GM12878 (cell line): ENCODE measurements at regions not wholly inside any gene's neighbourhood (a gene's known extent, or its start where the extent isn't known, plus 50 kb on each side); places are given as distances from the start of the nearest gene placed in this dataset.

Source experiments
- ATAC-seq: fragments of 200-7000 bp; cut with Tn5 transposase; 3 replicates; pipeline ENCODE4 v1.9.1; 2020; ENCODE audit warnings: mild to moderate bottlenecking, moderate library complexity
- BruUV-seq: library from RNA; stranded (reverse); fragments of 400-500 nt; replicated peaks from 2 replicates; lab custom pipeline; 2021; lab: Mats Ljungman, UMichigan
- CTCF ChIA-PET: fragments of 300-600 bp; sonication (Branson Sonifier 250); formaldehyde crosslinking; extraction: SDS; loops from one replicate; lab custom pipeline; 2021; ENCODE audit warnings: inconsistent platforms; lab: Yijun Ruan, JAX
- POLR2A ChIA-PET: fragments of 350-600 bp; formaldehyde crosslinking; extraction: SDS; loops from one replicate; lab custom pipeline; 2021; ENCODE audit warnings: inconsistent platforms; lab: Charles Lee
- RAD21 ChIA-PET: fragments of 300-600 bp; sonication (Branson Sonifier 250); formaldehyde crosslinking; loops from one replicate; lab custom pipeline; 2023; ENCODE audit warnings: antibody characterized with exemption; ENCODE audit not compliant: unreplicated experiment; lab: Charles Lee
- SMC1A ChIA-PET: fragments of 300-600 bp; sonication (Branson Sonifier 250); formaldehyde crosslinking; loops from one replicate; lab custom pipeline; 2023; ENCODE audit not compliant: unreplicated experiment, uncharacterized antibody; lab: Charles Lee
- DNase-seq: peaks from one replicate; pipeline ENCODE4 v3.0.0-alpha.2; 2011; ENCODE audit warnings: low read depth, low spot score
- FAIRE-seq: peaks from 3 replicates; lab custom pipeline; 2011; peaks lifted over from hg19 to GRCh38; lab: Jason Lieb, UNC
- H2AFZ ChIP-seq: 2 replicates; pipeline ENCODE4 v1.6.0; 2011; ENCODE audit warnings: low read depth, low read length, control low read depth; ENCODE audit not compliant: control insufficient read depth
- H3K27ac ChIP-seq: 2 replicates; pipeline ENCODE4 v1.5.1; 2011; ENCODE audit warnings: control low read depth; ENCODE audit not compliant: control insufficient read depth, insufficient read depth
- H3K27me3 ChIP-seq, 2 experiments: replicated peaks in 1 of 2; 2 replicates each; pipeline versions ENCODE4 v1.6.0 to v1.6.1; 2011; ENCODE audit warnings: low read length in 1 of 2; ENCODE audit not compliant: control insufficient read depth in 2 of 2, insufficient read depth in 2 of 2
- H3K36me3 ChIP-seq, 2 experiments: 2 replicates each; pipeline ENCODE4 v1.5.1; 2011; ENCODE audit warnings: low read length in 1 of 2; ENCODE audit not compliant: control insufficient read depth in 2 of 2, insufficient read depth in 2 of 2
- H3K4me1 ChIP-seq: 2 replicates; pipeline ENCODE4 v1.6.1; 2011; ENCODE audit warnings: mild to moderate bottlenecking, low read length, moderate library complexity, mixed read lengths; ENCODE audit not compliant: control insufficient read depth, insufficient read depth
- H3K4me2 ChIP-seq: 2 replicates; pipeline ENCODE4 v1.6.0; 2011; ENCODE audit warnings: control low read depth; ENCODE audit not compliant: control insufficient read depth, insufficient read depth
- H3K4me3 ChIP-seq: fragments of 200-600 bp; sonication (generic); 2 replicates; pipeline ENCODE4 v1.5.1; 2016
- H3K79me2 ChIP-seq: 2 replicates; pipeline ENCODE4 v1.6.0; 2011; ENCODE audit warnings: low read length; ENCODE audit not compliant: control insufficient read depth, insufficient read depth
- H3K9ac ChIP-seq: 2 replicates; pipeline ENCODE4 v1.8.0; 2011; ENCODE audit warnings: low read length, control low read depth, mixed read lengths; ENCODE audit not compliant: control insufficient read depth, insufficient read depth
- H3K9me3 ChIP-seq: replicated peaks from 3 replicates; pipeline ENCODE4 v1.5.1; 2011; ENCODE audit warnings: mild to moderate bottlenecking, low read length; ENCODE audit not compliant: control insufficient read depth, insufficient read depth
- H4K20me1 ChIP-seq: 2 replicates; pipeline ENCODE4 v1.6.0; 2011; ENCODE audit not compliant: control insufficient read depth, insufficient read depth
- BCL3 ChIP-seq: IDR thresholded peaks from 2 replicates; pipeline ENCODE4 v1.6.1; 2011; ENCODE audit warnings: borderline replicate concordance, low read depth, mild to moderate bottlenecking, moderate library complexity, low read length; ENCODE audit not compliant: insufficient read depth, poor library complexity, severe bottlenecking
- CHD2 ChIP-seq: IDR thresholded peaks from 2 replicates; pipeline ENCODE4 v1.6.1; 2011; ENCODE audit warnings: low read depth, low read length, improper control_type of control experiment, borderline replicate concordance
- CREB1 ChIP-seq: IDR thresholded peaks from 2 replicates; pipeline ENCODE4 v1.6.1; 2012; ENCODE audit warnings: low read depth, mild to moderate bottlenecking, inconsistent platforms
- HDGF ChIP-seq: fragments of 450-650 bp; IDR thresholded peaks from 2 replicates; pipeline ENCODE4 v1.6.1; 2016; ENCODE audit warnings: antibody characterized with exemption
- KAT2A ChIP-seq: conservative IDR thresholded peaks from 2 replicates; pipeline ENCODE4 v1.6.1; 2011; ENCODE audit warnings: low read depth, low read length; ENCODE audit not compliant: control insufficient read depth
- MEF2A ChIP-seq: IDR thresholded peaks from 2 replicates; pipeline ENCODE4 v1.6.1; 2011; ENCODE audit warnings: low read depth, mild to moderate bottlenecking, low read length, moderate library complexity; ENCODE audit not compliant: insufficient read depth
- MEF2B ChIP-seq: fragments of 450-650 bp; IDR thresholded peaks from 2 replicates; pipeline ENCODE4 v1.6.1; 2018; ENCODE audit warnings: mild to moderate bottlenecking, moderate library complexity; ENCODE audit not compliant: partially characterized antibody, poor library complexity, severe bottlenecking
- MXI1 ChIP-seq: fragments of 150-350 bp; IDR thresholded peaks from 2 replicates; pipeline ENCODE4 v1.6.1; 2011; ENCODE audit warnings: low read depth, mild to moderate bottlenecking, inconsistent platforms, low read length, improper control_type of control experiment
- MYB ChIP-seq: fragments of 150-350 bp; IDR thresholded peaks from 2 replicates; pipeline ENCODE4 v1.6.1; 2014; ENCODE audit warnings: mild to moderate bottlenecking, low read depth, low read length, borderline replicate concordance
- MYC ChIP-seq: IDR thresholded peaks from 2 replicates; pipeline ENCODE4 v1.6.1; 2011; ENCODE audit warnings: mild to moderate bottlenecking, low read length, moderate library complexity, inconsistent platforms; ENCODE audit not compliant: insufficient read depth, insufficient replicate concordance, insufficient read length, severe bottlenecking
- NBN ChIP-seq: fragments of 450-650 bp; IDR thresholded peaks from 2 replicates; pipeline ENCODE4 v1.6.1; 2016
- NFIC ChIP-seq: IDR thresholded peaks from 2 replicates; pipeline ENCODE4 v1.6.1; 2012; ENCODE audit warnings: low read depth, mild to moderate bottlenecking, inconsistent platforms, low read length, moderate library complexity
- PBX3 ChIP-seq: IDR thresholded peaks from 2 replicates; pipeline ENCODE4 v1.6.1; 2011; ENCODE audit warnings: mild to moderate bottlenecking, low read depth, low read length, moderate library complexity; ENCODE audit not compliant: insufficient replicate concordance
- SMAD5 ChIP-seq: IDR thresholded peaks from 2 replicates; pipeline ENCODE4 v1.6.1; 2016; ENCODE audit warnings: antibody characterized with exemption, low read depth
- WGBS: methylation state at CpG from one replicate; pipeline ENCODE4 v1.1.6; 2016; ENCODE audit warnings: low lambda C conversion rate; ENCODE audit not compliant: insufficient replicate concordance, insufficient coverage; ENCODE audit errors: missing lambda C conversion rate; 5-methylcytosine and 5-hydroxymethylcytosine counted together
- in situ Hi-C: fragments of 300-500 bp; cut with MboI; formaldehyde crosslinking; loops from 9 replicates; pipeline ENCODE4 v1.14.3; 2018; ENCODE audit warnings: mixed read lengths
- intact Hi-C: fragments of 100-400 bp; cut with micrococcal nuclease; formaldehyde crosslinking; loops from one replicate; pipeline ENCODE4 v1.14.2; 2022; ENCODE audit not compliant: unreplicated experiment
- TF ChIP-seq, protein P1 (sequence below): fragments of 150-350 bp; IDR thresholded peaks from 2 replicates; pipeline ENCODE4 v1.6.1; 2016; ENCODE audit warnings: low read depth, low read length
- TF ChIP-seq, protein P2 (sequence below): fragments of 450-650 bp; IDR thresholded peaks from 2 replicates; pipeline ENCODE4 v1.6.1; 2016; ENCODE audit warnings: mild to moderate bottlenecking

- no peaks in the 10 kb centered on the region for H3K36me3 ChIP-seq
- no peaks in the 10 kb centered on the region for H3K27me3 ChIP-seq
- CTCF ChIA-PET: interaction anchor here (0.8 to 2.2 kb wide), 4 partner anchors 14 to 106 kb away, joined by 3 to 8 read pairs (median 4); no protein-coding TSS in a partner anchor
- no peak overlapping the region for H3K27ac ChIP-seq
- ATAC-seq (no peak), DNase-seq (no peak), FAIRE-seq (no peak)
- in situ Hi-C loops (no loop called here), intact Hi-C loops (no loop called here)
- WGBS: 51% methylated on average over 11 of the region's 11 CpGs
- RAD21 ChIA-PET: interaction anchor here (1.1 to 1.5 kb wide), 3 partner anchors 38 to 504 kb away, joined by 3 to 4 read pairs (median 3); no protein-coding TSS in a partner anchor
- POLR2A ChIA-PET: no interaction called here
- no peak overlapping the region for H2AFZ ChIP-seq
- no peak overlapping the region for H3K4me3 ChIP-seq
- no peaks in the 10 kb centered on the region for H3K4me1 ChIP-seq
- SMC1A ChIA-PET: interaction anchor here (0.9 to 3.3 kb wide), 4 partner anchors 12 to 42 kb away, joined by 3 to 9 read pairs (median 4); no protein-coding TSS in a partner anchor
- no peaks in the 10 kb centered on the region for H3K79me2 ChIP-seq
- H3K4me2 ChIP-seq: no peak overlapping the region
- no peaks in the 10 kb centered on the region for H4K20me1 ChIP-seq
- no TSS peak for BruUV-seq
- no peak overlapping the region for H3K9ac ChIP-seq
- no peaks in the 10 kb centered on the region for H3K9me3 ChIP-seq
- TF ChIP-seq KAT2A: no peak
- no peak for TF ChIP-seq SMAD5
- no peak for TF ChIP-seq PBX3
- TF ChIP-seq NFIC: no peak
- TF ChIP-seq, protein P1, sequence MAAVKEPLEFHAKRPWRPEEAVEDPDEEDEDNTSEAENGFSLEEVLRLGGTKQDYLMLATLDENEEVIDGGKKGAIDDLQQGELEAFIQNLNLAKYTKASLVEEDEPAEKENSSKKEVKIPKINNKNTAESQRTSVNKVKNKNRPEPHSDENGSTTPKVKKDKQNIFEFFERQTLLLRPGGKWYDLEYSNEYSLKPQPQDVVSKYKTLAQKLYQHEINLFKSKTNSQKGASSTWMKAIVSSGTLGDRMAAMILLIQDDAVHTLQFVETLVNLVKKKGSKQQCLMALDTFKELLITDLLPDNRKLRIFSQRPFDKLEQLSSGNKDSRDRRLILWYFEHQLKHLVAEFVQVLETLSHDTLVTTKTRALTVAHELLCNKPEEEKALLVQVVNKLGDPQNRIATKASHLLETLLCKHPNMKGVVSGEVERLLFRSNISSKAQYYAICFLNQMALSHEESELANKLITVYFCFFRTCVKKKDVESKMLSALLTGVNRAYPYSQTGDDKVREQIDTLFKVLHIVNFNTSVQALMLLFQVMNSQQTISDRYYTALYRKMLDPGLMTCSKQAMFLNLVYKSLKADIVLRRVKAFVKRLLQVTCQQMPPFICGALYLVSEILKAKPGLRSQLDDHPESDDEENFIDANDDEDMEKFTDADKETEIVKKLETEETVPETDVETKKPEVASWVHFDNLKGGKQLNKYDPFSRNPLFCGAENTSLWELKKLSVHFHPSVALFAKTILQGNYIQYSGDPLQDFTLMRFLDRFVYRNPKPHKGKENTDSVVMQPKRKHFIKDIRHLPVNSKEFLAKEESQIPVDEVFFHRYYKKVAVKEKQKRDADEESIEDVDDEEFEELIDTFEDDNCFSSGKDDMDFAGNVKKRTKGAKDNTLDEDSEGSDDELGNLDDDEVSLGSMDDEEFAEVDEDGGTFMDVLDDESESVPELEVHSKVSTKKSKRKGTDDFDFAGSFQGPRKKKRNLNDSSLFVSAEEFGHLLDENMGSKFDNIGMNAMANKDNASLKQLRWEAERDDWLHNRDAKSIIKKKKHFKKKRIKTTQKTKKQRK: no peak
- no peak for TF ChIP-seq CHD2
- TF ChIP-seq NBN: no peak
- no peak for TF ChIP-seq MEF2B
- TF ChIP-seq MYB: no peak
- no peak for TF ChIP-seq HDGF
- no peak for TF ChIP-seq MXI1
- no peak for TF ChIP-seq CREB1
- TF ChIP-seq MYC: no peak
- TF ChIP-seq MEF2A: no peak
- TF ChIP-seq BCL3: no peak
- TF ChIP-seq, protein P2, sequence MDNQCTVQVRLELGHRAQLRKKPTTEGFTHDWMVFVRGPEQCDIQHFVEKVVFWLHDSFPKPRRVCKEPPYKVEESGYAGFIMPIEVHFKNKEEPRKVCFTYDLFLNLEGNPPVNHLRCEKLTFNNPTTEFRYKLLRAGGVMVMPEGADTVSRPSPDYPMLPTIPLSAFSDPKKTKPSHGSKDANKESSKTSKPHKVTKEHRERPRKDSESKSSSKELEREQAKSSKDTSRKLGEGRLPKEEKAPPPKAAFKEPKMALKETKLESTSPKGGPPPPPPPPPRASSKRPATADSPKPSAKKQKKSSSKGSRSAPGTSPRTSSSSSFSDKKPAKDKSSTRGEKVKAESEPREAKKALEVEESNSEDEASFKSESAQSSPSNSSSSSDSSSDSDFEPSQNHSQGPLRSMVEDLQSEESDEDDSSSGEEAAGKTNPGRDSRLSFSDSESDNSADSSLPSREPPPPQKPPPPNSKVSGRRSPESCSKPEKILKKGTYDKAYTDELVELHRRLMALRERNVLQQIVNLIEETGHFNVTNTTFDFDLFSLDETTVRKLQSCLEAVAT: no peak
These were observed 111.9 kb upstream of the ARHGAP5 start for GRCh38 chr14:31965071-31965734.
